Left lung (tissue), 4 donors: ENCODE measurements at regions not wholly inside any gene's neighbourhood (a gene's known extent, or its start where the extent isn't known, plus 50 kb on each side); places are given as distances from the start of the nearest gene placed in this dataset.

ENCODE experiments used
- ATAC-seq: fragments of 200-7000 bp; cut with Tn5 transposase; one replicate; pipeline ENCODE4 v1.9.1; 2020; ENCODE audit warnings: moderate library complexity
- DNase-seq, 4 donors: peaks; one replicate each; pipeline ENCODE4 v3.0.0-alpha.2; 2013 to 2020
- H3K27ac ChIP-seq, 2 donors: fragments of 200-600 bp; sonication (generic) in 1 of 2; one replicate each; pipeline versions ENCODE4 v1.5.0 to v1.8.0; 2020 to 2021
- H3K27me3 ChIP-seq, 2 donors: fragments of 200-600 bp; sonication (generic) in 1 of 2; one replicate each; pipeline versions ENCODE4 v1.5.0 to v1.8.0; 2020 to 2021
- H3K36me3 ChIP-seq, 2 donors: fragments of 200-600 bp; sonication (generic) in 1 of 2; one replicate each; pipeline versions ENCODE4 v1.5.0 to v1.8.0; 2020 to 2021
- H3K4me1 ChIP-seq, 2 donors: fragments of 200-600 bp; one replicate each; pipeline ENCODE4 v1.8.0; 2021
- H3K4me3 ChIP-seq, 2 donors: fragments of 200-600 bp; sonication (generic) in 1 of 2; one replicate each; pipeline versions ENCODE4 v1.5.0 to v1.8.0; 2020 to 2021; ENCODE audit warnings: mild to moderate bottlenecking in 1 of 2
- H3K9me3 ChIP-seq, 2 donors: fragments of 200-600 bp; sonication (generic) in 1 of 2; one replicate each; pipeline versions ENCODE4 v1.5.0 to v1.8.0; 2020 to 2021
- intact Hi-C, 2 donors: fragments of 100-400 bp; cut with DNase I; formaldehyde crosslinking; loops; one replicate each; pipeline versions ENCODE4 v1.11.2 to v1.14.2; 2022
- TF ChIP-seq, protein P1 (sequence below), 2 donors: fragments of 200-600 bp; sonication (generic) in 1 of 2; IDR thresholded peaks; one replicate each; pipeline versions ENCODE4 v1.5.0 to v1.8.0; 2021; ENCODE audit warnings: antibody characterized with exemption in 2 of 2
- donor health status: DM: no; HTN: yes; CAD: no.
- donor health status: DM: no; HTN: no; CAD: no.

- Histone ChIP-seq H3K27ac (no peak overlapping the region), H3K27me3 (peaks cover 0 to 7% of the 10 kb centered on the region in 2 donors), H3K9me3 (no peaks in the 10 kb centered on the region), H3K4me1 (no peaks in the 10 kb centered on the region), H3K36me3 (no peaks in the 10 kb centered on the region), H3K4me3 (no peak overlapping the region)
- intact Hi-C loops, result no loop called here
- TF ChIP-seq, protein P1, sequence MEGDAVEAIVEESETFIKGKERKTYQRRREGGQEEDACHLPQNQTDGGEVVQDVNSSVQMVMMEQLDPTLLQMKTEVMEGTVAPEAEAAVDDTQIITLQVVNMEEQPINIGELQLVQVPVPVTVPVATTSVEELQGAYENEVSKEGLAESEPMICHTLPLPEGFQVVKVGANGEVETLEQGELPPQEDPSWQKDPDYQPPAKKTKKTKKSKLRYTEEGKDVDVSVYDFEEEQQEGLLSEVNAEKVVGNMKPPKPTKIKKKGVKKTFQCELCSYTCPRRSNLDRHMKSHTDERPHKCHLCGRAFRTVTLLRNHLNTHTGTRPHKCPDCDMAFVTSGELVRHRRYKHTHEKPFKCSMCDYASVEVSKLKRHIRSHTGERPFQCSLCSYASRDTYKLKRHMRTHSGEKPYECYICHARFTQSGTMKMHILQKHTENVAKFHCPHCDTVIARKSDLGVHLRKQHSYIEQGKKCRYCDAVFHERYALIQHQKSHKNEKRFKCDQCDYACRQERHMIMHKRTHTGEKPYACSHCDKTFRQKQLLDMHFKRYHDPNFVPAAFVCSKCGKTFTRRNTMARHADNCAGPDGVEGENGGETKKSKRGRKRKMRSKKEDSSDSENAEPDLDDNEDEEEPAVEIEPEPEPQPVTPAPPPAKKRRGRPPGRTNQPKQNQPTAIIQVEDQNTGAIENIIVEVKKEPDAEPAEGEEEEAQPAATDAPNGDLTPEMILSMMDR (IDR thresholded peaks at IDR 0.05), result no peak
- DNase-seq (no peak), ATAC-seq (no peak)
Observed at GRCh38 chr14:57085043-57085442, 183.7 kb downstream of the EXOC5 start.

DNA sequence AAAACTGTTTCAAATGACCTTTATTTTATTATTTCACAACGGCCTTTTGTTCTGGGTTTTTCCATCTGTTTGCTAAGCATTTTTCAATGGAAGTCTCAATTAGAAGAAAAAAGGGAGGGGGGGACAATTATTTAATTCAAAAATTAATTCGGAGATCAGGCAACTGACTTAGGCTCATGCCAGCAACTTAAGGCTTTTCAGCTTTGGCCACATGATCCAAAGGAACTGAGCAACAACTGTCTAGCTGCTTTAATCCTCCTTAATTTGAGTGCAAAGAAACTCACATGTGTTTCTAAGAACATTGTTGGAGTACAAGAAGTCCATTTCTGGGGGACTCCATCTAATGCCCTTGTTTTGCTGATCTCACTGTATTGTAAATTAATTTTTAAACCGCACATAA lies 188.0 kb downstream of the EXOC5 start:
- DNase-seq (no peak), ATAC-seq (no peak)
- intact Hi-C loops, result no loop called here
- TF ChIP-seq, protein P1 (IDR thresholded peaks at IDR 0.05), result no peak
- H3K27ac ChIP-seq, result no peak overlapping the region
- H3K9me3 ChIP-seq, result no peaks in the 10 kb centered on the region
- H3K4me3 ChIP-seq, result no peak overlapping the region
- no peaks in the 10 kb centered on the region for H3K4me1 ChIP-seq
- H3K27me3 ChIP-seq, result no peaks in the 10 kb centered on the region
- H3K36me3 ChIP-seq, result no peaks in the 10 kb centered on the region

DNA sequence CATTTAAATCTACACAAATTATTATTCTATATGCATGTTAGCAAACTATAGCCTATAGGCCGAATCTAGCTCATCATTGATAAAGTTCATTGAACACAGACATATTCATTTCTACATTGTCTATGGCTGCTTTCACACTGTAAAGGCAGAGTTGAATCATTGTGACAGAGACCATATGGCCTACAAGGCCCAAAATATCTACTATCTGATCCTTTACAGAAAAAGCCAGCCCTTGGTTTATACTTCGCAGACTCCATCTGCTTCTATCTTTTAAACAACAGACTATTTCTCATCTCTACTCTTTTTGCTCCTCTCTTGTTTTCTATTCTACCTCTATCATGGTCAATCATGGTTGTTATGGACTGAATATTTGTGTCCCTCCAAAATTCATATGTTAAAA lies 190.7 kb downstream of the EXOC5 start:
- no peaks in the 10 kb centered on the region for H3K36me3 ChIP-seq
- intact Hi-C loops, result no loop called here
- ATAC-seq (no peak), DNase-seq (no peak)
- no peak overlapping the region for H3K4me3 ChIP-seq
- no peaks in the 10 kb centered on the region for H3K27me3 ChIP-seq
- no peaks in the 10 kb centered on the region for H3K4me1 ChIP-seq
- H3K27ac ChIP-seq, result no peak overlapping the region
- TF ChIP-seq, protein P1 (IDR thresholded peaks at IDR 0.05), result no peak
- no peaks in the 10 kb centered on the region for H3K9me3 ChIP-seq

DNA sequence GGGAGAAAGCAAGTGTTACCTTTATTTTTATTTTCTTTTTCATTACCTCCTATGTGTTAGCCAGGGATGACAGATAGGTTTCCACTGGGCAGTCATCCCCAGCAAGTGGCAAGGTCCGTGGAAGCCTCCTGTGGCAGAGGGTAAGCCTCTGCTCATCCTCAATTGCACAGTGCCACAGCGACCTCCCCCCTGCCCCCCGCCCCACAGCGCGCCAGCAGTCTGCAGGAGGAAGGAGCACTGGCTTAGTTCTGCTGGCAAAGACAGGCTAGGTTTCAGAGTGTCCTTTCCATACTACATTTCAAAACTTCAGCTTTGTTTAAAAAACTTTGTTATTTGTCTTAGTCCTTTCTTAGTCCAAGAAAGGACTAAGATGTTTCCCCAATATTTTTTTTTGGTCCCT lies 194.7 kb downstream of the EXOC5 start:
- no peaks in the 10 kb centered on the region for H3K36me3 ChIP-seq
- DNase-seq (no peak), ATAC-seq (no peak)
- H3K9me3 ChIP-seq, result no peaks in the 10 kb centered on the region
- TF ChIP-seq, protein P1 (IDR thresholded peaks at IDR 0.05), result no peak
- intact Hi-C loops, result no loop called here
- no peak overlapping the region for H3K4me3 ChIP-seq
- peaks cover 0 to 9% of the 10 kb centered on the region in 2 donors for H3K27me3 ChIP-seq
- no peak overlapping the region for H3K27ac ChIP-seq
- no peaks in the 10 kb centered on the region for H3K4me1 ChIP-seq

DNA sequence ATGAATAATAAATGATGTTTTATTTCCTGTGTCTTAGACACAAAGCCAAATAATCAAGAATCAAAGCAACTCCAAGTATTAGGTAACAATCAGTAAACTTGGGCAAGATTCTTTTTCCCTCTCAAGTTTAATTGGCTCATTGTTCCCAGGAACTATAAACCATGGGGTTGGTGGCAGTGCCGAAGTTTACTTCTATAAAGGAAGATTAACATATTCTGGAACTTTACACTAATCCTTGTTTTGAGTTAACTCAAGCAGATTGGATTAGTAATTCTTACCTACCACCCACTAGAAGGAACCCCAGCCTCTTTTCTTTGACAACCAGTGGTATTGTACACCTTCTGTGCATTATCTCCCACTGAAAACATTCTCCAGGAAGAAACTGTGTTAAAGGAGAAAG lies 197.1 kb downstream of the EXOC5 start:
- DNase-seq (no peak), ATAC-seq (no peak)
- Histone ChIP-seq H3K4me1 (no peaks in the 10 kb centered on the region), H3K27ac (no peak overlapping the region), H3K27me3 (peaks cover 0 to 29% of the 10 kb centered on the region in 2 donors), H3K9me3 (no peaks in the 10 kb centered on the region), H3K36me3 (no peaks in the 10 kb centered on the region), H3K4me3 (no peak overlapping the region)
- intact Hi-C loops, result no loop called here
- TF ChIP-seq, protein P1 (IDR thresholded peaks at IDR 0.05), result no peak
